Limb (tissue), 2 donors: ENCODE measurements at regions not wholly inside any gene's neighbourhood (a gene's known extent, or its start where the extent isn't known, plus 50 kb on each side); places are given as distances from the start of the nearest gene placed in this dataset.
"Not testable (repeated sequence)": the region's sequence is repeated elsewhere in the genome, so short reads cannot be mapped to it uniquely, and the experiment has no call there.

Source experiments
- DNase-seq, 2 donors: peaks; one replicate each; pipeline ENCODE4 v3.0.0-alpha.2; 2016; ENCODE audit errors: extremely low spot score in 2 of 2

DNA sequence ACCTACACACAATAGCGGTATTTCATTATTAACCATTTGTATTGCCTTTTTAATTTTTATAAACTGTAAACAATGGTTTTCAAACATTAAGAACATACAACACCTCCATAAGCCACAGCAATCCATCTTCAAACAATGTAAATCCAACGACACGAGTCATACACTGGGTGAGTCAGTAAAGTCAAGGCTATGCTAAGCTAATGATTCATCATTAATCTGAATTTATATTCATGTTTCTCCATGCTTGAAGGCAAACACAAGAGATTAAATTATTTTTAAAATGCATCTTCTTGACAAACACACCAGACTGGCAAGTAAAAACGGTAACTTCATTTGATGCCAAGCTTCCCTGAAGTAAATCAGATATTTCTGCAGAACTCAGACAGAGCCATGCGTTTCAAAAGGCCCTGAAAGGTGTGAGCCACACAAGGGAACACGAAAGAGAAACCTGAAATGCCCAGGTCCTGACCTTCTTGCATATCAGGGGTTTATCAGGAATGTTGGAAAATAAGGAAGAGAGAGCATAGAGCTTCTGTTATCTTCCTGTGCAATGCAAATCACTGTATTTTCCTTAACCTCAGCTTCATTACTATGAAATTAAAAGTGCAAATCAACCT is 162.5 kb downstream of the ALDH8A1 start:
- no peak for DNase-seq

DNA sequence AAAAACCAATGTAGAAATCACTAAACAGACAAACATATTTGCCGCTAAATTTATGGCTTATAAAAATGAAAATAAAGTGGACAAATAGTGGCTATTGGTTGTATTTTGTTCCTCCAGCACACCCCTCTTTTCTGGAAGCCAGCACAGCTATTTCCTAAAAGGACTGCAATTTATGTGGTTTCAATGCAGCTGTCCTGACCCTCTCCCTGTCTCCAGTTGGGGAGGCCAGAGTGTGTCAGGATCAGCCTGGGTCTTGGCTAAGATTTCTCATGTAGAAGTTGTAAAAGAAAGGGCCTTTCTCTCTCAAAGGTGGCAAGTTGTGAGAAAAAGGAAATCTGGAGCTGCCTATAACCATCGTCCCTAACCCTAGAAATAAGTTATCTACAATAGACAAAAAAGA is 165.6 kb downstream of the ALDH8A1 start:
- no peak for DNase-seq

DNA sequence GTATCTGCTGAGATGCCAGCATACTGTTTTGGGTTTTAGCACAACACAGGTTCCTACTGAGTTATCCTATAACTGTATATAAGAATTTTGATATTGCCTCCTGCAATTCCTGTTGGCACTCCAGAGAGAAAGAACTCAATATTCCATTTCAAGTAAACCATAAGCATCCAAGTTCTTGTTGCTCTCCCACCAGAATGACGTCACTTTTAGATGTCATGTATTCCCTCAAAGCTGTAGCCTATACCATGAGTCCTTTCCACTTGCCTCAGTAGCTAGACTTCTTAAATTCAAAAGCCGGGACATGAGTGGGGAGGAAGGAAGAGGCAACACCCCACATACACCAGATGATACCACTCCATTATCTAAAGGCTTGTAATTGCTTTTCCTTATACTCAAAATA is 171.5 kb downstream of the ALDH8A1 start:
- DNase-seq: no peak

DNA sequence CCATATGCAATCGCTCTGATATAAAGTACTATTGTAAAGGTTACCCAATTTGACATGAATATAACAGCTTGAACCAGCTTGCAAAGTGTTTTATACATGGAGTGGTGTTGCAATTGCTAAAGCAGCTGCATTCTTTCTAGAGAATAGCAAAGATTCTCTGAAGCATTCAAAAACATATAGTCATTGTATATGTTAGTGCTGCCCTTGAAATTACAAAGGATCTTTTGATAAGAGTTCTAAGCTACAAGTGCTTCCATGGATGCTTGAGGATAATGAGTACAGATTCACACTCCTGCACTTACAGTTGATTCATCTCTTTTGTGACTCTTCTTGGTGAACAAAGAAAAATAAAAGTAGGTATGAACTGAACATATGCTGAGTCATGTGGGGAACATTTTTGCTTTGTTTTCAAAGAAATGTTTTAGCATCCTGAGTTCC is 175.7 kb downstream of the ALDH8A1 start:
- no peak for DNase-seq

DNA sequence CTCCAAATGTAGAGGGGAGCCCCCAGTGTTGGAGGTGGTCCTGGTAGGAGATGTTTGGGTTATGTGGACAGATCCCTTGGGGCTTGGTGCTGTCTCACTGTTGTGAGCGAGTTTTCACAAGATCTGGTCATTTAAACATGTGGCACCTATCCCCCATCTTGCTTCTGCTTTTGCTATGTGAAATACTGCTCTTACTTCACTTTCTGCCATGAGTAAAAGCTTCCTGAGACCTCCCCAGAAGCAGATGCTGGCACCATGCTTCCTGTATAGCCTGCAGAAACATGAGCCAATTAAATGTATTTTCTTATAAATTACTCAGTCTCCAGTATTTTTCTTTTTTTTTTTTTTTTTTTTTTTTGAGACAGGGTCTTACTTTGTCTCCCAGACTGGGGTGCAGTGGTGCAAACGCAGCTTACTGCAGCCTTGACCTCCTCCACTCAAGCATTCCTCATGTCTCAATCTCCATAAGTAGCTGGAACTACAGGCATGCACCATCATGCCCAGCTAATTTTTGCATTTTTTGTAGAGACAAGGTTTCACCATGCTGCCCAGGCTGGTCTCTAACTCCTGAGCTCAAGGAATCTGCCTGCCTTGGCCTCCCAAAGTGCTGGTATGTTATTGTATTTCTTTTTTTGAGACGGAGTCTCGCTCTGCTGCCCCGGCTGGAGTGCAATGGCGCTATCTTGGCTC is 177.1 kb downstream of the ALDH8A1 start:
- no peak for DNase-seq

DNA sequence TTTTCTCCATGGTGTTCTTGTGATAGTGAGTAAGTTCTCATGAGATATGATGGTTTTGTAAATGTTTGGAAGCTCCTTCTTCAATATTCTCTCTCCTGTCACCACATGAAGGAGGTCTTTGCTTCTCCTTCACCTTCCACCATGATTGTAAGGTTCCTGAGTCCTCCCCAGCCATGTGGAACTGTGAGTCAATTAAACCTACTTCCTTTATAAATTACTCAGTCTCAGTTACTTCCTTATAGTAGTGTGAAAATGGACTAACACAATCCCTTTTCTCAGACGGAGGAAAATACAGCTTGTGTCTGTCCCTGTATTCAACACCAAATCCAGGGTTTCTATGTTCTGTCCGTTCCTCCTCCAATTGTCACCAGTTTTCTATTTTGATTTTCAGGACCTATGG is 181.0 kb downstream of the ALDH8A1 start:
- DNase-seq: no peak

DNA sequence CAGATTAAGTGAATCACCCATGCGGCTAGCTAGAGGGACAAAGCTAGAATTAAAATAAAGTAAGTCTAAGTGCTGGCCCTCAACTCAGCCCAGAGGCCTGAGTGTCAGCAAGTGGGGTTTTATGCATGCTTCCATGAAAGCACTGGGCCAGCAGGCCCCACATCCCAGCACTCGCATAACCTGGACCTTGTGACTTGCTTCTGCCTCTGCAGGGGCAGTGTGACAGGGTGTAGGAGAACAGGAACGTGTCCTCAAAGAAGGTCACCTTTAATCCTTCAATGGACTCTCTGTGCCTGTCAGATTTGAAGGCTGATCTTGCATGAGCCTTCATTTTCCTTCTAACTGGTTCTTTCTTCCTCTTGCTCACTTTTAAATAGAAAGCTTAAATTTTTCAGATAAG is 183.4 kb downstream of the ALDH8A1 start:
- DNase-seq: no peak

DNA sequence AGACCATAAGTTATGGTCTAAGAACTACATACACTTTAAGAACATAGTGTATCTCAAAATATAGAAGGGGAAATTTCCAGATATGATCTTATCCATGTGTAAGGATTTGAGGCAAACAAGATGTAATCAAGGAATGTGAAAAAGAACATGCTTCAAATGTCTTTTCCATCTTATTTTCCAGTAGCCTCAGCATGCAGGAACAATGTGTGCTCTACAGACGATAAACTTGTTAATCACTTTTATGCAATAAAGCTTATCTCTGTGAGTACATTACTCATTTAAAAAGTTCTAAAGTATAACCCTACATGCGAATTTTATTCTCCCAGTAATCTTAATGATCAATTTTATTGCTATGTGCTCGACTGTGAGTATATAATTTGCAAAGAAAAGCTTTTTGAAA is 185.2 kb downstream of the ALDH8A1 start:
- no peak for DNase-seq

DNA sequence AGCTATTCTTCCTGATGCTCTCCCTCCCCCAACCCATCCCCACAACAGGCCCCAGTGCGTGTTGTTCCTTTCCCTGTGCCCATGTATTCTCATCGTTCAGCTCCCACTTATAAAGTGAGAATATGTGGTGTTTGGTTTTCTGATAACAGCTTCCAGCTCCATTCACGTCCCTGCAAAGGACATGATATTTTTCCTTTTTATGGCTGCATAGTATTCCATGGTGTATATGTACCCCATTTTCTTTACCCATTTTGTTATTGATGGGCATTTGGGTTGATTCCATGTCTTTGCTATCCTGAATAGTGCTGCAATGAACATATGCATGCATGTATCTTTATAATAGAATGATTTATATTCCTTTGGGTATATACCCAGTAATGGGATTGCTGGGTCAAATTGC is 186.3 kb downstream of the ALDH8A1 start:
- not testable (repeated sequence) for DNase-seq

DNA sequence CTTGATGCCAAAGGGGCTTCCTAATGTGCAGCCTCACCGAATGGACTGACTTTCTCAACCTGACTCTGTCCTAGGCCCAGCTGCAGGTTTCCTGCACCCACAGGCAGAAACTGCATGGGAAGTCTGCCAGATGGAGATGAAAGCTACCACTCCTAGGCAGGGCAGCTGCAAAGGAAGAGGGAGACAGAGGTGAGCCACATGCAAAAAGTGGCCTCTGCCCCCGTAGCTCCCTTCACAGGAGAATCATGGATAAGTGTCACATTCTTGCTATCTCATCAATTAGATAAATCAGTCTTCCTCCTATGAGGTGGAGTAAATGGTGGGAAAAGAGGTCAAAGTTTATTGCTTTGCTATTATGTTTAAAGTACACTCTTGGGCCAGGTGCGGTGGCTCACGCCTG is 191.3 kb downstream of the ALDH8A1 start:
- no peak for DNase-seq

DNA sequence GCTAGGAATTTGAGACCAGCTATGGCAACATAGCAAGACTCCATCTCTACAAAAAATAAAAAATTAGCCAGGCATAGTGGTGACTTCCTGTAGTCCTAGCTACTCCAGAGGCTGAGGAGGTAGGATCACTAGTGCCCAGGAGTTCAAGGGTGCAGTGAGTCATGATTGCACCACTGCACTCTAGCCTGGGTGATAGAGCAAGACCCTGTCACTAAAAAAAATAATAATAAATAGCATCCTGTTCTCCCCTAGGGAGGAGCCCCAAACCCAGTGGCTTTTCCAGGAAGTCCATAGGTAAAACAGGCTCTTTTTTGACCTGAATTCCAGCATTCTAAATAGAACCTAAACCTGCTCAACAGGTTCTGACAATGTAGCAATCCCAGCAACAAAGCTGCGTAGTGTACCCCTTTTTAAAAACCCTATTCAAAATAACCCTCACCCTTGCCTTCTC is 192.0 kb downstream of the ALDH8A1 start:
- DNase-seq: no peak

DNA sequence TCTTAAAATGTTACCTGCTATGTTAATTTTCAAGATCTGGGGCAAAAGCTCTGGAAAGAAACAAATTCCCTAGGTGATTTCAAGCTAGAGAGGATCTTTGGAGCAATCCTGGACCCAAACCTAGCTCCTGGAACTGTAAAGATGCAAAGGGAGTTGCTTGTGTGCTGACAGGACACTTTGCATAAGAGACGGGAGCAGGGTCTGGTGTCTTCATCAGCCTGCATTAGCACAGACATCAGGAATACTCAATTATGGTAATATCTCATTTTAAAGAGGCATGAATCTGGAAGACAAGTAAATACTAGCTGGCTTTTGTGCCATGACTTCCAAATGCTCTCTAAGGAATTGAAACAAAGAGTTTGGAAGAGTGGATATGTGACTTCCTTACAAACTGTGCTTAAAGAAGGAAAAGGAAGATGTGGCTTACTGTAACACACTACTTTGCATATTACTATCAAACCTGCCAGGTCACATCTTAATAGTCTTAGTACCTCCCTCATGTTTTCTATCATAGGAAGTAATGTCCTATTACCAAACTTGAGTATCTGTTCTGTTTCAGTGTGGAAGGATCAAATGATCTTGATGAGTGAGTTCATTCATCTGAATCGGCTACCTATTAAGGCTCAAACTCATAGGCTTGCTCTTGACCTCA is 193.4 kb downstream of the ALDH8A1 start:
- no peak for DNase-seq

DNA sequence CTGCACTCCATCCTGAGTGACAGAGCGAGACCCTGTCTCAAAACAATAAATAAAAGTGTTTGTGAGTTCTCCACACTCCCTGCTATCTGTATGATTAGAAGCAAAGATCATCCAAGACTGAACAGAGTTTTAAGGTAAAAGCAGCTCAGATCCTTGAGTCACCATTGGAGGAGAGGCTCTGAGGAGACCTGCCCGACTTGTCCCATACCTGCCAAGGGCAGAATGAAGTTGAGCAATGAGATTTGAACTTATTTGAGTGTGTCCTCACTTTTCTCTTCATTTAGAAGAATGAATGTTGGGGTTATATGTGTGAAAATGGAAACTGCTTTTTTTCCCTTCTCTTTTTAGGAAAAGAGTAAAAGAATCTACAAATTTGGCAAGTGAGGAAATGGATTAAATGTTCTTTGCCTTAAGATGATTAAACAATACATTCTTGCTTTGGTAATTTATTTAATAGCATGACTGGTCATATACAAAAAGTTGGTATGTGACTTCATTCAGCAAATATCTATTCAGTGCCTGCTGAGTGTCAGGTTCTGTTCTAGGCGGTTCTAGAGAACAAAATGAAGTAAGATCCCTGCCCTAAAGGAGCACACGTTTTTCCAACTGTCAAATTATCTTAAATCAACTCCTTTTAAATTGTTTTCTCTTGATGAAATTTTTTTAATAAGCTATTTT is 195.7 kb downstream of the ALDH8A1 start:
- DNase-seq: no peak

DNA sequence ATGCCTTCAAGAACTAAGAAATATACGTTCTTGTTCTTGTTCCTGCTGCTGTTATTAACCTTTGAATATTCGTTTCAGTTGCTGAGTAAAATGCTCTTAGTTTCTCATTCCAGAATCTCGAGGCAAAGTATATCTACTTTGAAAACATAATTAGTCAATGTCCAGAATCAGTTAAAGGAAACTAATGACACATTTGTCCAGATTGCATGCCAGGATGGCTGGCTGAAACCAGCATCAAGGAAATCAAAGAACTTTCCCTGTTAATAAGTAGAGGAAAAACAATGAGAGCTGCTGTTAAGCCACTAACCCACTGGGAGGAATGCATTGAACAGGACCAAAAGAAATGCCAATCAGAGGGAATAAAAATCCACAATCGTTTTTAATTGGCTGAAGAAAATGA is 196.9 kb downstream of the ALDH8A1 start:
- DNase-seq: no peak

DNA sequence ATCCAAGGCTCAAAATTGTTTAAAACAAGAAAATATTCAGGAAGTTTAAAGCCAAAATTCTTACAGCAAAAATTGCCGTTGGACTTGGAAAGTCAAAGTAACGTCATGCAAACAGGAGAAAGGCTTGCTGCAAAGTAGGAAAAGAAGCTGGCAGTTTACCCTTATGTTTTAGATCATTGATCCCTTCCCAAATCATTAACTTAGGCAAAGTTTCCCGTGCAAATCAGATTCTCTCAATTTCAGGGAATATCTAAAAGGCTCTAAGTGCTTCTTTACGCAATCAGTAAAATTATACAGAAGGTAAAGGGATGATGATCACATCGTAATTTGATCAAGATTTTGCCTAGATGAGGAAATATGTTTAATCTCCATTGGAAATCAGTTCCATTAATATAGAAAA is 197.5 kb downstream of the ALDH8A1 start:
- no peak for DNase-seq

DNA sequence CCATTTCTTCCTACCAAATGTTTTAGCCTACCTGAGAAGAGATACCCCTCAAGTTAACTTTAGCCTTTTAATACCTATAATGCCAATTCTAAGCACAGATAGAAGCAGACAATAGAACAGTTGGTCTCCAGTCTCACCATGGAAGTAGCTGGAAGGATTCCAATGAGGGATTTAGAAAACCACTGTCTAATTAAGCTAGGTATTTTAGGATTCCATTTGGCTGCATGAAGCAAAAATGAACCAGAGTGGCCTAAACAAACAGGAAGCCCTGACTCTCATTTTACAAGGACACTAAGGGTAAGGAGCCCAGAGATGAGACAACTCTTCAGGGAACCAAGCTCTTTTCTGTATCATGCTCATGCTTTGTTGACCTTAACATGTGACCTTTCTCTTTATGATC is 199.2 kb downstream of the ALDH8A1 start:
- no peak for DNase-seq

DNA sequence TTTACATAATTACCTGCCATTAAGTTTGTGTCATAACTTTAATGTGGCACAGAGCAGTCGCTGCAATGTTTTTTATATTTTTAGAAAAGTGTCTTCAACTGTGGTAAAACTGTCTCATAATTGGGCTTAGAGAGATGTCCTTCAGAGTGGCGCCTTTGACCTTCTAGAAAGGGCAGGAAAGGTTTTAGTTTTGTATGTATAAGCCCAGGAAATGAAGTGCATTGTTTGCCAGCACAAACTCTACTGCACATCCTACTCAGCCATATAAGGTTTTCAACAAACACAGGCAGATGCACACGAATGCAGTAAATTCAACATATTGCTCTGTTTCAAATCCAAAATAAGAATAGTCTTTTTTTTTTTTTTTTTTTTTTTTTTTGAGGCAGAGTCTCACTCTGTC is 201.4 kb downstream of the ALDH8A1 start:
- DNase-seq: no peak

DNA sequence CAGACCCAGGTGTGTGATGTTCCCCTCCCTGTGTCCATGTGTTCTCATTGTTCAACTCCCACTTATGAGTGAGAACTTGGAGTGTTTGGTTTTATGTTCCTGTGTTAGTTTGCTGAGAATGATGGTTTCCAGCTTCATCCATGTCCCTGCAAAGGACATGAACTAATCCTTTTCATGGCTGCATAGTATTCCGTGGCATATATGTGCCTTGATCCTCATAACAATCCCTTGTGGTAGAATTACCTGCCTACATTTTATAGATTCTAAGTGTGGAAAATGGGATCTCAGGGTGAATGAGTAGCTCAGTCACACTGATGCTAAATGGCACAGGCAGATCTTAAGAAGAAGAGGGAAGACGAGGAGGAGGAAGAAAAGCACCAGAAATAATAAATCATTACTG is 202.7 kb downstream of the ALDH8A1 start:
- DNase-seq: not testable (repeated sequence)

DNA sequence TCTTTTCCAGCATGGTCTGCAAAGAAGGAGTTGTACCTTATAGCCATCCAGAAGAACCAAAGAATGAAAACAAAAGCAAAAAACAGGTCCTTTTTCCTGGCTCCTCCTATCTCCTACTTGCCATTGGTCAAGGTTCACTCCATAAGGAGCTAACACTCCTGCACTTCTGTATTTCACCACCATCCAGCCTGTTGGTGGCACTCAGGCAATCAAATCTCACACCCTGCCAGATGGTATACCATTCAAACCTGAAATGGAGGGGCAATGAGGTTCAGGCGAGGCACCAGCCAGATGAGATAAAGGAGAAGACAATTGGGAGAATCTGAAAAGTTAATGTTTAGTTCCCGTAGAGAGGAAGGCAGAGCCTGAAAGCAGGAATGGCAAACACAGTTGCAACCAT is 203.8 kb downstream of the ALDH8A1 start:
- DNase-seq: no peak

DNA sequence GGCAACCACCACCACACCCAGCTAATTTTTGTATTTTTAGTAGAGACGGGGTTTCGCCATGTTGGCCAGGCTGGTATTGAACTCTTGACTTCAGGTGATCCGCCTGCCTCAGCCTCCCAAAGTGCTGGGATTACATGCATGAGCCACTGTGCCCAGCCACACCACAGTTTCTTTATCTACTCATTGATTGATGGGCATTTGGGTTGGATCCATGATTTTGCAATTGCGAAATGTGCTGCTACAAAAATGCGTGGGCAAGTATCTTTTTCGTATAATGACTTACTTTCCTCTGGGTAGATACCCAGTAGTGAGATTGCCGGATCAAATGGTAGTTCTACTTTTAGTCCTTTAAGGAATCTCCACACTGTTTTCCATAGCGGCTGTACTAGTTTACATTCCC is 204.7 kb downstream of the ALDH8A1 start:
- DNase-seq: not testable (repeated sequence)

DNA sequence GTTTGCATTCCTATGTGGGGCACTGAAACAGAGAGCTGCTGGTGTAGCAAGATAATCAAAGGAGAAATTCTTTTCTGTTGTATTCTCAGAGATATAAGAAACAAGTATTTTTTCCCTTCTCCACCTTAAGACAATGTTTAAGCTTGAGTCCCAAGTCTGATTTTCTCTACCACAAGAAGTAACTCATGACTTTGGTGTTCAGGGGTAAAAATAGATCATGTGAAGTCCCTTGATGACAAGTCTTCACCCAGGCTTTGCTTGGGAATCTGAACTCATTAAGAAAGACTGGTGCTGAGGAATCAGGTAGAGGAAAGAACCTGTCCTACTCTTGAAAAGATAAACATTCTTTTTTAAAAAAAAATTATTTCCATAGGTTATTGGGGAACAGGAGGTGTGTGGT is 205.6 kb downstream of the ALDH8A1 start:
- DNase-seq: no peak

DNA sequence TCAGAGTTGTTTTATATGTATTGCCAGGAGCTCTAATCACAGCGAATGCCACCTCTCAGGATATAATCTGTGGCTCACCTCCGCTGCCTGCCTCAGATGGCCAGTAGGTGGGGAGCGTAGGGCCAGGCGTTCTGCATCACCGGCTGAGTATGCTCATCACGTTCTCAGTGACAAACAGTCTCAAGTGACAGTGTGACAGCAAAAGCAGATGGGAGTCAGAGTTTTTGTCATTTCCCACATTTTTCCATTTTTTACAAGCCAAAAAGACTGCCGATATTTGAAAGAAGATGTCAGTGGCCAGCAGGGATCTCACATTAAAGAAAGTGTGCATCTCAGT is 208.7 kb downstream of the ALDH8A1 start:
- DNase-seq: no peak
